ENCODE measurements at regions not wholly inside any gene's neighbourhood (a gene's known extent, or its start where the extent isn't known, plus 50 kb on each side); places are given as distances from the start of the nearest gene placed in this dataset.
"Not testable (repeated sequence)": the region's sequence is repeated elsewhere in the genome, so short reads cannot be mapped to it uniquely, and the experiment has no call there.

DNA sequence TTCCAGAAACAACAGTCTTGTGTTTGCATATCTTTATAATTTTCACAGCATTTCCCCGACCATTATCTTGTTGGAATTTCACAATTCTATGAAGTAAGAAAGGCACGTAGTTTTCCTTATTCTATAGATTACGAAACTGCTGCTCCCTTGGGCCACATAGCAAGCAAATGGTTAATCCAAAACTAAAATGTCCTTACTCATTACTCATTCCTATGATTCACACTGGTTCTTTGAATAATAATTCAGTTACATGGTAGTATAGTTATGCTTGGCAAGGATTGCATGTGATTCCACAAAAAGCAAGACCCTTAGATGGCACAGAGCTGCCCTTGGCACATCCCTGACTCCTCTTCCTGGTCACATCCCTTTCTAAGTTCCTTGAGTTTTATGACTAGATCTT, 51.2 kb downstream of the OR13H1 start:
- no peak for DNase-seq

DNA sequence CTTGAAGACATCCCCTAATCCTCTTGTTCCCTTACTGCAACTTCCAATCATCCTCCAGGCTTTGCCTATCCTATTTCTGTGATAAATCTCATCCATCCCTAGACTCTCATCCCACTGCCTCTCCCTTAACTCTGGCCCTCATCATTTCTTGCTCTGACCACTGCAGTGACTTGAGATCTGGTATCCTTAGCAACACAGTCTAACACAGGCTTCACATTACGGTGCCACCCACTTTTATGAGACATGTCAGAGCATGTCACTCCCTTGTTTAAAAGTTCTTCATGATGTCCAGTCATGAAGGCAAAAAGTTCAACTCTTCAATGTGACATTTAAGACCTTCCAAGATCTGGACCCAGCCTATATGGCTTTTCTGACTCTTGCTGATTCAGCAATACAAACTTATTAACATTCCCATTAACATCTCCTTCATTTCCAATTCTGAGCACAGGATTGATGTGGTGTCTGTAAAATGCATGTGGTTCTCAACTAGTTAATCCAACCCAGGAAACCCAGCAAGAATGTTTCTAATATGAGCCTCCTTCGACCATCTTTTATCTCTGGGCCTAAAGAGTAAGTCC, 64.0 kb downstream of the OR13H1 start:
- DNase-seq: no peak

DNA sequence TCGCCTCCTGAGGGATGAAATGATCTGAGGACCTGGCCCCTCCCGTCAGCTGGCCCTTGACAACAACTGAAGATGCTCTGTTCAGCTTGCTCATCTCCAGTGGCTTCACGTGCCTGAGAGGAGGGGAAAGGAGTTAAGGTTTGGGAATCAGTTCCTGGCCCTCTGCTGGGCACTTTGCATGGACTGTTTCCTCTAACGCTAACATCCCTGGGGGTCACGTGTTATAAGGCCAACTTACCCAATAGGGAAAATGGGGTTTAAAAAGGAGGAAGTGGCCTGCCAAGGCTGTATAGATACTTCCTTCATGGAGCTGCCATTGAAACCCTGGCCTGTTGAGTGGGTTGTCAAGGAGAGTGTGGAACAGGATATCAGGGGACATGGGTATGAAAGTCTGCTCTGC, 65.6 kb downstream of the OR13H1 start:
- DNase-seq: no peak

DNA sequence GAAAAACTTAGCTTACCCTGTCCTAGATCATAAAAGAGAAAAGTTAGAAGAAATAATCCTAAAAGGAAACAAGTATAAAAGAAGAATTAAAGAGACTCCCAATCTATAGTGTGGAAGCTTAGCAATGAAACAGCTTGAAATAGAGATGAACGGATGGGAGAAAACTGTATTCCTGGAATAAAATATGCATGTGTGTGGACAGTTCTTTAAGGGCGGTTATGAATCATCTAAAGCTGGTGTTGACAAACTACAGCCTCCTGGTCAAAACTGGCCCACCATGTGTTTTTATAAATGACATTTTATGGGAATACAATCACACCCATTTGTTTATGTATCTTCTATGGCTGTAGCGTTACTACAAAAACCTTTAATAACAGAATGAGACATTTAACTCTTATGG, 69.4 kb downstream of the OR13H1 start:
- DNase-seq: no peak

DNA sequence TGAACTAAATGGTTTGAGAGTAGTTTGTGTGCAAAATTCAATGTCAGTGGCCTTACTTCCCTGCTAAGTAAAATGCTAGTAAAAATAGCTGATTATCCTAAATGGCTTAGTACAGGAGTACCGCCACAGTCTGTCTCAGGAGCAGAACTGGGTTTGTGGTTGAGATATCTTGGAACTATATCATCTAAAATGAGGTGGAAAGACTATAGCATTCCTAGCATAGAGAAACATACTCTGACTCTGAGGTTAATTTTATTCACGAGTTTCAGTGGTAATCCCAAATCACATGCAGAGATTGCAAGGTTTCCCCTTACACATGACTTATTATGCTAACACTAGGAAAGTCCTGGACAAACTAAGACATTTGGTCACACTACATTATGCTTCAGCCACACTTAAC, 70.4 kb downstream of the OR13H1 start:
- no peak for DNase-seq

DNA sequence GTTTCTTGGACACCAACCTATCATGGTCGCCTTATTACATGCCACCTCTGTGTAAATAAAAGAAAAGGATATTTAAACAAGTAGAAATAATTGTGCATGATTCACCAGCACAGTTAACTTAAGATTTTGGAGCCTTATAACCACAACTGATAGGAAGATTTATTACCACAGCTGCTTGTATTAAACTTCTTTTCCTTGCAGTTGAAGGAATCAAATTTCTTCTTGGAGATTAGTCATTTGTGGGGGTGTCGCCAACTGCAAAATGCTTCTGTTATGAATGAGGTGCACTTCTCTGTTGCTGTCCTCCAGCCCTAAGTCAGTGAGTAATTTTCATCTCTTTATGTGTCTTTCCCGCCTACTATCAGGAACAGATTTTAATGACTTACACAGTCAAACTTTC, 73.3 kb downstream of the OR13H1 start:
- peak; percentile 25 for DNase-seq

DNA sequence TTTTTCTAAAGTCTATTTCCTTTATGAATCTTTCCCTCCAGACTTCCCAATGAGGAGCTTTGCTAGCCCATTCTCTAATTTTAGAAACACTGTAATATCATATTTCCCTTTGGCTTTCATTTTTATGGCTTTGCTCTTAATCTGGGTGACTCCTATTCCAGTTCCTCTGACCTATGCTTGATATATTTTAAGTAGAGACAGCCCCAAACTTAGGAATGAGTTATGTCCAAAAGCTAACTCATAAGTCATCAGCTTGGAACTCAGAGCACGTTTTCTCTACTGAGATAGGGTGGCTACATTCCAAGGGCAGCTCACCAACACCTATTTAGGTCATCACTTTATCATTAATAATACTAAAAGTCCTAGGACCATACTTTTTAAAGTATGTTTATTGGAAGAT, 77.8 kb downstream of the OR13H1 start:
- peak; percentile 5 for DNase-seq

DNA sequence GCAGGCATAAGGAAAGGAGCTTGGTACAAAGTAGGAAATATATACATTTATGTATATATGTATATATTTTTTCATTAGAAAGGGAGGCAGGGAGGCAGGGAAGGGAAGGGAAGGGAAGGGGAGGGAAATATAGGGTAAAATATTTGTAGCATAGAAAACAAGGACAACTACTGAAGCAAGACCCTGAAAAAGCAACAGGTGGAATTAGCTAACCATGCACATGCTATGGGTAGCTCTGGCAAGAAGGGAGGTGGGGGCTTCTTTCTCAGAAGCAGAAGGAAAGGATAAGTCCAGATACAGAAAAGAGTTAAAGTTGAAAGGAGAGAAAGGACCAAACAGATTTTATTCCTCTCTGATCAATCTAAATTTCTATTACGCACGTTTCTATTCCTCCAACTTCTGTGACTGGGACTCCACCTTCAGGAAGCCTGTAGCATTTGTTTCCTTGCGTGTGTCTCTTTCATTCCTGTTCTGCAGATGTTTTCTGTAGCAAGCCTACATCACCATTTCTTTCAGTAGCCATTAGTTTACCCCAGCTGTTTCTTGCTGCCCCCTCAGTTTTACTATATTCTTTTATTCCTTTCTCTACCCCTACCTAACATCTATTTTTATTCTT, 82.9 kb downstream of the OR13H1 start:
- no peak for DNase-seq

DNA sequence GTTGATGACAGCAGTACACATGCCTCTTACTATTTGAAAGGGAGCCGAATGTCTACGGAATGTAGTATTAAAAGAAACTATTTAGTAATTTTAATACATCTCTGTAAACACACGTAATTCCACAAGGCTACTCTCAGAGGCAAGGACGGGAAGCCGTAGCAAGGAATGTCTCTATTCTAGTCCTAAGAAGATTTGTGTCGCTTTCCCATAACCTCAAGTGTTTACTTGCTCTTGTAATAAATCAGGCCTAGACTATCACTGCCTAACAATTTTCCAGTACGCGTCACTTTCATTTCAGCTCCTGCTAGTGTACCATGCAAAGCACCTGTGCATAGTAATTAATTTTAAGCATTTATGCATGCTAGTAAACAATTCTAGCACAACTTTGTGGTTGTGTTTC, 86.7 kb downstream of the OR13H1 start:
- no peak for DNase-seq

DNA sequence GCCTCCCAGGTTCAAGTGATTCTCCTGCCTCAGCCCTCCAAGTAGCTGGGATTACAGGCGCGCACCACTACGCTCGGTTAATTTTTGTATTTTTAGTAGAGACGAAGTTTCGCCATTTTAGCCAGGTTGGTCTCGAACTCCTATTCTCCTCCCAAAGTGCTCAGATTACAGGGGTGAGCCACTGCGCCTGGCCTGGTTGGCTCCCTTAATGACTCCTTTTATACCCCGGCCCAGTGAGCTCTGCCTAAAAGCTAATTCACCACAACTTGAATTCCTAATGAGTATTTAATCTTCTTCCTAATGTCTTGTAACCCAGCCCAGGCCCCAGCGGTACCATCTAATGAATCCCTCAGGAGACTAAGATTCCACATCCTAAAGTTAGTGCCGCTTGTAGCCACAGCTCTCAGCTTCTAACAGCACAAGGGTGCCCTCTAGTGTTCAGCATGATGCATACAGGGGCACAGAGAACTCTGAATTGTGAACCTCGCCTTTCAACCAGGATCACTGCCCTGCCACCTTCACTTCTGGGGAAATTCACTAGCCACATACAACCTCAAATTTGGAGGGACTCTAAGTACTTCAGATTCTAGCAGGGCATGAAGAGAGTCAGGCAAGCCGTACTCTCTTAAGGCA, 89.5 kb downstream of the OR13H1 start:
- no peak for DNase-seq

DNA sequence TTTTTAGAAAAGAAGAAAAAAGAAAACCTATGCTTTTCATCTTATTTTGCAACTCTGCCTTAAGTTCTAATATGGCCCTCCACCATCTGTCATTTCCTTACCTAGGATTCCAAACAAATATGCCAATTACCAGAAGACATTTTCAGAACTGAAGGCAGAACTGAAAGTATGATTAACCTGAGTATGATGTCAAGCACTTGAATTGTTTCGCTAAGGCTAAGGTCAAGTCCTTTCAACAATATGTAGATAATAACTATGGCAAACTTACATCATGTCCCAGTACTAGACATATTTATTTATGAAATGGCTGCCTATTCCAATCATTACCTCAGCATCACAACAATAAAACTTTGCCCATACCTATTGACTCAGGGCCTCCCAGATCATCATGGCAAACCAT, 91.0 kb downstream of the OR13H1 start:
- no peak for DNase-seq

DNA sequence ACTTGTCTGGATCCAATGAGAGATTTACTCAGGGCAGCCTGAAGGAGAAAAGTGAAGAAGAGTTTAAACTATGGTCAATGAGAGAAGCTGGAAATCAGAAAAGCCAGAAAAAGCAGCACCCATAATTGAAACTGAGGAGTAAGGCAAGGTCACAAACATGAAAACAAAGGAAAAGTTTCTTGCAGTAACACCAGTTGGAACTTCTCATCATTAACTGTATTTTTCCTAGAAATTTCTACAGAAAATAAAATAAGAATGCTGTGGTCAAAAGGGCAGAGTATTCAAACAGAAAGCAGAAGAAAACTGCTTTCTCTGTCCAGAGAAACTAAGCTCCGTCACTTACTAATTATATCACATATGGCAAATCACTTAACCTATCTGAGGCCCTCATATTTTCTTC, 102.2 kb downstream of the OR13H1 start:
- DNase-seq: no peak

DNA sequence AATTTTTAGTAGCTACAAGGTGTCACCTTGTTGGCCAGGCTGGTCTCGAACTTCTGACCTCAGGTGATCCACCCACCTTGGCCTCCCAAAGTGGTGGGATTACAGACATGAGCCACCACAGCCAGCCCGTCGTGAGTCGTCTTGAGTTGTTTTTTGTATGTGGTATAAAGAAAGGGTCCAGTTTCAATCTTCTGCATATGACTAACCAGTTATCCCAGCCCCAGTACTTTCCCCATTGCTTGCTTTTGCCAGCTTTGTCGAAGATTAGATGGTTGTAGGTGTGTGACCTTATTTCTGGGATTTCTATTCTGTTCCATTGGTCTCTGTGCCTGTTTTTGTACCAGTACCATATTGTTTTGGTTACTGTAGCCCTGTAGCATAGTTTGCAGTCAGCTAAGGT, 105.9 kb downstream of the OR13H1 start:
- no peak for DNase-seq

DNA sequence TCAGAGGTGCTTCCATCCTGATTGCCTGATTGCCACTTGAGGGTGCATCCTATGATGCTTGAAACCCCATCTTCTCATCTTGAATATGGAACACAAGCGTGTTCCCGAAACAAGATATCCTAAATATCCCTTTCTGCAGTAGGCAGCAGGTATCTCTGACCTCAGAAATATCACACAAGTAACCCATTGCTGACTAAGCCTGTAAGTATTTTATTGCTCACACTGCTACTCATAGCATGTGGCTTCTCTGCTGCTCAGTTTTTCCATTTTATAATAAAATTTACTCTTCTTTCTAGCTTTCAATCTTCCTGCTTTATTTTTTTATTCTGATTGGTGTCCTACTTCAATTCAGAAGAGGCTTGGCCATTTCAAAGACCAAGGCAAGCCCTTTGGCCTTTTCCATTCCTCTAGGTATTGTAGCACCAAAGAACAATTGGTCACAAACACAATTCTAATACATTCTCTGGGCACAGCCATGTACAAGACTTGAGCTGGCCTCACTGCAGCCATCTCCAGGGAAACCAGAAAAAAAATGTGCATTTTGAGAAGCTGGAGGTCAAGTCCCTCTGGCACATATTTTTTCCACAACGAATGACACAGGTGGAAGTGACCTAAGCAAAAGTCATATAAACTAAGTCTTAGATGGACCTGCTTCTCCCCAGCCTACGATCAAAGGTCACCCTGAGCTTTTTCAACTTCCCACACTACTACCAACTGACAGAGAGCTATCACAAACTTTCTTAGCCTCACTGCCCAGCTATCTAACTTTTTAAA, 107.0 kb downstream of the OR13H1 start:
- DNase-seq: no peak

DNA sequence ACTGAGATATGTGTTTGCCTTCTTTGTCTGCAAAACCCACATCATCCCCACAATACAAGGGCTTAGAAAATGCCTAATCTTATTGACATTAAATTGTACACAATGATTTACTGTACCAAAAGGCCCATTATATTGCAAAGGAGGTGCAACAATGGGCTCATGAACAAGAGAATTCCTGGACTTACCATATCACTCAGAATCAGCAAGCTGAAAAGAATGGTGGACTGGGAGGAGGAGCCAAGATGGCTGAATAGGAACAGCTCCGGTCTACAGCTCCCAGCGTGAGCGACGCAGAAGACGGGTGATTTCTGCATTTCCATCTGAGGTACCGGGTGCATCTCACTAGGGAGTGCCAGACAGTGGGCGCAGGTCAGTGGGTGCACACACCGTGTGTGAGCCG, 119.9 kb downstream of the OR13H1 start:
- not testable (repeated sequence) for DNase-seq

DNA sequence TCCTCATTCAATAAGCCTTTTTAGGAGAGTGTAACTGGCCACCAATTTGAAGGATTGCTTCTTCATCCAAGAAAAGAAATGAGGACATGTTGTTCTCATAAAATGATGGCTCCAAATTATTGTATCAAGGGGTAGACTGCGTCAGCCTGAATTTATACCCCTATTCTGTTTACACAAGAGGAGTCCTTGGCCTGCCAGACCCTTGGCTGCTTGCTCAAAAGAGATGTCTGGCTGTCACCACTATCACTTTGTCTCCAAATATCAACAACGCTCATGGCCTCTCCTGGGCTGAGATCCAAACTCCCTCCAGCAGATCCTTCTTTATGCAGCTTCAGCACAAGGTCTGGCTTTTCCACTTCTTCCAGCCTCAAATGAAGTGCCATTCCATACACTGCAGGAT, 127.9 kb downstream of the OR13H1 start:
- DNase-seq: no peak

DNA sequence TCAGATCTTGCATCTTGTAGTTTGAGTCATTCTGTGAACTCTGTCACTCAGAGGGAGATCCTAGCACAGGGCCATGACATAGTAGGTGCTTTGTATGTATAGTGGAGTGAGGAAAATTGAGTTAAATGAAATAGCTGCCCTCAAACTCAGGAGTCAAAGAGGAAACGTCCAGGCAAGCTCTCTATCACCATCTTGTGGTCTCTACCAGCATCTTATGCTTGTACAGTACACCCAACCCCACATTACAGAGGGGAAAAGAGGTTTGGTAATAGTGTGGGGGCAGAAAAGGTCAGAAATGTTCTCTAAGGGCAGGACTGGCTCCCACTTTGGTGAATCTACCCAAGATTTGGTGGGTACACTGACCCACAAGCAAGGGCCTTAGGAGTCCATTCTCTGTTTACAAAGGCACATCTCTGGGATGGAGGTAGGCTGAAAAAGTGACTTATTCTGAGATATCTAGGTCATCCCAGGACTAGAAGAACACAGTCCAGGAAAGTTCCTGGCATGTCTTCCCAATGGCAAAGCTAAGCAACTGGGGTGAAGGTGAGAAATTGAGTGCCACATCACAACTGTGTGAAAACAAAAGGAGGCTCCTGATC, 131.8 kb downstream of the OR13H1 start:
- DNase-seq: no peak

DNA sequence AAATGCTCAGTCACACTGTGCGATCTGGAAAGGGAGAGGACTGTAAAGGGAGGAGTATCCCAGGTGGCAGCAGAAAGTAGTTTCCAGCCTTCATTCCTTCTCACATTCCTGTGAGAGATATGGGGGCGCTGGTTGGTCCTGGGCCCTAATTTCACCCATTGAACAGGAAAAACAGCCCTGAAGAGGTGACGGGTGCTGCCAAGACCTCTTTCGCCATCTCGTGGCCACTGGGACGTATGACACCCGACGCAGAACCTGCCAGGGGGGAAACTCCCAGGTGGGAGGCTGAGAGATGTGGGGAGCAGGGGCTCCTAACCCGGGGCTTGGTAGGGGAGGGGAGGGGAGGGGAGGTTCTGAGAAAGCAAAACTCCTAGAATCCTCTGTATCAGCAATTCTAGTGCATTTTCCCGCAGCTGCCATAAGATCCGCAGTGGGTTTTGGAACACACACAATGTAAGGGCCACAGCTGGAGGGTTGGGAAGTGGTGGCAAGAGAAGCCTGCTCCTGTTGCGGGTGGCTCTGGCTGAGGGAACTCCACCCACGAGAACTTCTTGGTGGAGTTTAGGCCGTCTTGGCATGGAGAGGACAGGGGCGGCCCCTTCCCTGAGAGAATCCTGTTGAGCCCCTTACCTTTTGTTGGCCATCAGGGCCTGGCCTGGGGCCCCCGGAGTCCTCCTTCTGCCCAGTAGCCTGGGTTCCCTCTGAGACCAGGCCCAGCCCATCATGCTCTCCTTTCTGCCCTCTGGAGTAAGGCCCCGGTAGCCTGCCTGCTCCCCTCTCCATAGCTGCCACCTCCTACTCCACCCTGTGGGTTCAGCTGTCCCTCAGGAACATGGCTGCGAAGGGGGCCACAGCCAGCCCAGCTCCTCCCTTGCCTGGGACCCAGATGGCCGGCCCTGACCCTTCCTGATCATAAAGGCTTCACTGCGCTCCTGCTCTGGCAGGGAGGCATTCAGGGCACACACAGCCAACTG, 134.1 kb downstream of the OR13H1 start:
- DNase-seq: peak; percentile 2

DNA sequence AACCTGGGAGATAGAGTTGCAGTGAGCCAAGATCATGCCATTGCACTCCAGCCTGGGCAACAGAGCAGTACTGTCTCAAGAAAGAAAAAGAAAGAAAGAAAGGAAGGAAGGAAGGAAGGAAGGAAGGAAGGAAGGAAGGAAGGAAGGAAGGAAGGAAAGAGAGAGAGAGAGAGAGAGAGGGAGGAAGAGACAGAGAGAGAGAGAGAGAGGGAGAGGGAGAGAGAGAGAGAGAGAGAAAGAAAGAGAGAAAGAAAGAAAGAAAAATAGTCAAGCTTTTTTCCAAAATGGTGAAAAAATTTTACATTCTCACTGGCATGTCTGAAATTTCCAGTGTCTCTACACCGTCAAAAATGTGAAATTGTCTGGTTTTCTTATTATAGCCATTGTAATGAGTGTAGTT, 138.9 kb downstream of the OR13H1 start:
- DNase-seq: not testable (repeated sequence)

DNA sequence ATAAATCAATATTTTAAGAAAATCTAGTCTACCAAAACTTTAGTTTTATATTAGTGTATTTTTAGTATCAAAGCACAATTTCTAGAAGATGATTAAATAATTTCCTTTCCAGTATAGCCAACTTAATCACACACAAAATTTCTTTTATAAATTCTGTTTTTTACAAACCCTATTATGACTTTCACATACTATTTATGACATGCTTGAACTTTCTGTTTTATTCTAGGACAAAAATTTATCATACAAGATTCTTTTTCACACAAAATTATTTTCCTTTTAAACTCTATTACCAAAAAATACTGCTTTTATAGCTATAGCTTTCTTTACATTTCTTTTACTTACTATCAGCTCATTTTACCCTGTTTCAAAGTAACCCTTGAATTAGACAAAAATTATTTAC, 149.5 kb downstream of the OR13H1 start:
- no peak for DNase-seq

DNA sequence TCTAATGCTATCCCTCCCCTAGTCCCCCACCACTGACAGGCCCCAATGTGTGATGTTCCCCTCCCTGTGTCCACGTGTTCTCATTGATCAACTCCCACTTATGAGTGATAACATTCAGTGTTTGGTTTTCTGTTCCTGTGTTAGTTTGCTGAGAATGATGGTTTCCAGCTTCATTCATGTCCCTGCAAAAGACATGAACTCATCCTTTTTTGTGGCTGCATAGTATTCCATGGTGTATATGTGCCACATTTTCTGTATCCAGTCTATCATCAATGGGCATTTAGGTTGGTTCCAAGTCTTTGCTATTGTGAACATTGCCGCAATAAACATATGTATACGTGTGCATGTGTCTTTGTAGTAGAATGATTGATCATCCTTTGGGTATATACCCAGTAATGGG, 153.1 kb downstream of the OR13H1 start:
- DNase-seq: not testable (repeated sequence)

DNA sequence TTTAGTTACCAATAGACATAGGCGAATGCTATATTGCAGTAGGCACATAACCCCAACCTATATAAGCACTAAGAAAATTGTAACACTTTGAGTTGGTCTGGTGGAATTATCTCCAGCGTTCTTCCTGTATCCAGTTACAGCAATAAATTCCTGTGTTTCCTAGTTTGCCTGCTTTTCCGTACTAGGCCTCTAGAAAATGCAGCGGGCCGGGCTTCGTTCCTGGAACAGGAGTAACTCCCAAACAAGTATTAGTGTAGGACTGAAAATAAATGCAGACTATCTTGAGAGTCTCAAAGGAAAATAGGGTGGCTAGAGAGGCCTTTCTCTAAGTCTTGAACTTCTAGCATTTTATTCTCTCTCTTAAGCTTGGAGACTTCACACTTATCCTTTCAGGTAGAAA, 159.8 kb downstream of the OR13H1 start:
- DNase-seq: no peak

Data from NCI-H226 (cell line).